ENCODE measurements at regions not wholly inside any gene's neighbourhood (a gene's known extent, or its start where the extent isn't known, plus 50 kb on each side); places are given as distances from the start of the nearest gene placed in this dataset.

- TF ChIP-seq EZH2phosphoT487 (IDR thresholded peaks at IDR 0.05; ENCODE audit: borderline replicate concordance, low read depth, low read length), result no peak
- no peak for TF ChIP-seq CTCF (conservative IDR thresholded peaks at IDR 0.05; ENCODE audit: low read length)
- Histone ChIP-seq H3K79me2 (ENCODE audit: insufficient read depth, low read depth, low read length) (no peaks in the 10 kb centered on the region), H2AFZ (ENCODE audit: low read length) (no peak overlapping the region), H3K4me3 (ENCODE audit: low read depth, low read length, poor library complexity, severe bottlenecking) (no peak overlapping the region), H3K9me3 (ENCODE audit: low read length) (no peaks in the 10 kb centered on the region), H4K20me1 (ENCODE audit: insufficient read depth, low read length) (no peaks in the 10 kb centered on the region), H3K36me3 (ENCODE audit: insufficient read depth, low read length) (no peaks in the 10 kb centered on the region), H3K27ac (ENCODE audit: low read depth, low read length, poor library complexity, severe bottlenecking) (no peak overlapping the region), H3K4me1 (ENCODE audit: insufficient read depth, low read length, poor library complexity, severe bottlenecking) (no peaks in the 10 kb centered on the region), H3K4me2 (ENCODE audit: low read length) (no peak overlapping the region), H3K9me2 (ENCODE audit: insufficient read depth, low read length) (no peaks in the 10 kb centered on the region)
- no peak for DNase-seq (ENCODE audit: low spot score)
- ChIA-PET CTCF (ENCODE audit: unreplicated experiment) (no interaction called here), POLR2A (interaction anchor here (0.7 to 0.8 kb wide), 2 partner anchors 18 to 1198 kb away, joined by 3 to 4 read pairs; no protein-coding TSS in a partner anchor)
- BruUV-seq (replicated peaks), result no TSS peak
- intact Hi-C loops (cut with micrococcal nuclease; ENCODE audit: unreplicated experiment), result no loop called here
Observed at GRCh38 chr10:93198401-93199131, 124.9 kb downstream of the CYP26A1 start.

GRCh38 chr10:93199191-93199751 is 125.6 kb downstream of the CYP26A1 start:
- DNase-seq (ENCODE audit: low spot score), result no peak
- no TSS peak for BruUV-seq (replicated peaks)
- Histone ChIP-seq H3K27ac (ENCODE audit: low read depth, low read length, poor library complexity, severe bottlenecking) (no peak overlapping the region), H3K9me3 (ENCODE audit: low read length) (no peaks in the 10 kb centered on the region), H3K4me2 (ENCODE audit: low read length) (no peak overlapping the region), H3K36me3 (ENCODE audit: insufficient read depth, low read length) (no peaks in the 10 kb centered on the region), H4K20me1 (ENCODE audit: insufficient read depth, low read length) (no peaks in the 10 kb centered on the region), H3K4me1 (ENCODE audit: insufficient read depth, low read length, poor library complexity, severe bottlenecking) (no peaks in the 10 kb centered on the region), H2AFZ (ENCODE audit: low read length) (no peak overlapping the region), H3K4me3 (ENCODE audit: low read depth, low read length, poor library complexity, severe bottlenecking) (no peak overlapping the region), H3K9me2 (ENCODE audit: insufficient read depth, low read length) (no peaks in the 10 kb centered on the region), H3K79me2 (ENCODE audit: insufficient read depth, low read depth, low read length) (no peaks in the 10 kb centered on the region)
- ChIA-PET CTCF (ENCODE audit: unreplicated experiment) (no interaction called here), POLR2A (interaction anchor here (0.7 kb wide), 1 partner anchor 1199 kb away, joined by 3 read pairs; no protein-coding TSS in a partner anchor)
- no peak for TF ChIP-seq CTCF (conservative IDR thresholded peaks at IDR 0.05; ENCODE audit: low read length)
- TF ChIP-seq EZH2phosphoT487 (IDR thresholded peaks at IDR 0.05; ENCODE audit: borderline replicate concordance, low read depth, low read length), result no peak
- intact Hi-C loops (cut with micrococcal nuclease; ENCODE audit: unreplicated experiment), result no loop called here

All from OCI-LY7 (cell line).